H9 (cell line): ENCODE measurements at regions not wholly inside any gene's neighbourhood (a gene's known extent, or its start where the extent isn't known, plus 50 kb on each side); places are given as distances from the start of the nearest gene placed in this dataset.

Experiments used
- DNase-seq: peaks from one replicate; pipeline ENCODE4 v3.0.0-alpha.2; 2017
- H2AFZ ChIP-seq: one replicate; pipeline ENCODE4 v1.6.1; 2013; ENCODE audit warnings: mild to moderate bottlenecking, low read length, control low read depth, moderate library complexity
- H2AK5ac ChIP-seq: 2 replicates; pipeline ENCODE4 v1.6.1; 2013; ENCODE audit warnings: low read length, control low read depth, mixed read lengths; ENCODE audit not compliant: insufficient read length
- H2BK120ac ChIP-seq: one replicate; pipeline ENCODE4 v1.6.1; 2013; ENCODE audit warnings: low read depth, mild to moderate bottlenecking, low read length, control low read depth, inconsistent platforms; ENCODE audit not compliant: poor library complexity, severe bottlenecking
- H2BK12ac ChIP-seq: 2 replicates; pipeline ENCODE4 v1.6.1; 2013; ENCODE audit warnings: low read length, control low read depth, mixed read lengths, low read depth; ENCODE audit not compliant: insufficient read length
- H2BK15ac ChIP-seq: 2 replicates; pipeline ENCODE4 v1.6.1; 2013; ENCODE audit warnings: low read depth, low read length, control low read depth
- H2BK20ac ChIP-seq: one replicate; pipeline ENCODE4 v1.6.1; 2013; ENCODE audit warnings: low read depth, mild to moderate bottlenecking, low read length, control low read depth, inconsistent platforms; ENCODE audit not compliant: poor library complexity, severe bottlenecking
- H2BK5ac ChIP-seq: 2 replicates; pipeline ENCODE4 v1.6.1; 2013; ENCODE audit warnings: low read length, control low read depth, mixed read lengths; ENCODE audit not compliant: insufficient read length
- H3K14ac ChIP-seq: 2 replicates; pipeline ENCODE4 v1.6.1; 2013; ENCODE audit warnings: low read length, control low read depth; ENCODE audit not compliant: insufficient read depth
- H3K18ac ChIP-seq: 2 replicates; pipeline ENCODE4 v1.6.1; 2013; ENCODE audit warnings: low read depth, mild to moderate bottlenecking, mixed read lengths, low read length, control low read depth; ENCODE audit not compliant: insufficient read length
- H3K23ac ChIP-seq: 2 replicates; pipeline ENCODE4 v1.6.1; 2013; ENCODE audit warnings: low read length, control low read depth, mixed read lengths, low read depth; ENCODE audit not compliant: insufficient read length
- H3K23me2 ChIP-seq: 2 replicates; pipeline ENCODE4 v1.6.1; 2013; ENCODE audit warnings: low read depth, mild to moderate bottlenecking, mixed read lengths, low read length, control low read depth; ENCODE audit not compliant: insufficient read length, poor library complexity, severe bottlenecking
- H3K27ac ChIP-seq: 2 replicates; pipeline ENCODE4 v1.5.1; 2013; ENCODE audit warnings: low read length, control low read depth, mixed read lengths, low read depth; ENCODE audit not compliant: insufficient read length
- H3K27me3 ChIP-seq: 2 replicates; pipeline ENCODE4 v1.6.1; 2013; ENCODE audit warnings: low read length, control low read depth, inconsistent platforms; ENCODE audit not compliant: insufficient read depth
- H3K4ac ChIP-seq: 2 replicates; pipeline ENCODE4 v1.6.1; 2013; ENCODE audit warnings: low read depth, mild to moderate bottlenecking, control low read depth, inconsistent platforms, low read length, moderate library complexity
- H3K4me1 ChIP-seq: 2 replicates; pipeline ENCODE4 v1.6.1; 2013; ENCODE audit warnings: low read length, control low read depth, inconsistent platforms; ENCODE audit not compliant: insufficient read depth
- H3K4me2 ChIP-seq: 2 replicates; pipeline ENCODE4 v1.6.1; 2013; ENCODE audit warnings: low read length, control low read depth, mixed read lengths; ENCODE audit not compliant: insufficient read length, insufficient read depth
- H3K56ac ChIP-seq: 2 replicates; pipeline ENCODE4 v1.6.1; 2013; ENCODE audit warnings: low read depth, mild to moderate bottlenecking, mixed read lengths, low read length, control low read depth; ENCODE audit not compliant: insufficient read length
- H3K79me1 ChIP-seq: 2 replicates; pipeline ENCODE4 v1.6.1; 2013; ENCODE audit warnings: low read depth, mild to moderate bottlenecking, moderate library complexity, low read length, control low read depth, inconsistent platforms; ENCODE audit not compliant: insufficient read depth, poor library complexity, severe bottlenecking
- H3K79me2 ChIP-seq: 2 replicates; pipeline ENCODE4 v1.6.1; 2013; ENCODE audit warnings: low read length, control low read depth, inconsistent platforms; ENCODE audit not compliant: insufficient read depth
- H3K9ac ChIP-seq: 2 replicates; pipeline ENCODE4 v1.6.1; 2013; ENCODE audit warnings: low read length, control low read depth, mixed read lengths; ENCODE audit not compliant: insufficient read length; ENCODE audit errors: extremely low read depth
- H3K9me3 ChIP-seq: one replicate; pipeline ENCODE4 v1.6.1; 2013; ENCODE audit warnings: low read depth, low read length, inconsistent platforms; ENCODE audit not compliant: control insufficient read depth
- H3T11ph ChIP-seq: one replicate; pipeline ENCODE4 v1.6.1; 2013; ENCODE audit warnings: mild to moderate bottlenecking, low read length, control low read depth, inconsistent platforms
- H4K20me1 ChIP-seq: one replicate; pipeline ENCODE4 v1.6.1; 2013; ENCODE audit not compliant: control insufficient read depth, insufficient read length, insufficient read depth
- H4K5ac ChIP-seq: 2 replicates; pipeline ENCODE4 v1.6.1; 2013; ENCODE audit warnings: low read depth, mild to moderate bottlenecking, mixed read lengths, low read length, control low read depth; ENCODE audit not compliant: insufficient read length
- H4K8ac ChIP-seq: replicated peaks from 2 replicates; pipeline ENCODE4 v1.6.1; 2013; ENCODE audit warnings: low read length, control low read depth, mixed read lengths, low read depth; ENCODE audit not compliant: insufficient read length
- H4K91ac ChIP-seq: 2 replicates; pipeline ENCODE4 v1.6.1; 2013; ENCODE audit warnings: low read depth, mild to moderate bottlenecking, moderate library complexity, mixed read lengths, low read length, control low read depth; ENCODE audit not compliant: insufficient read length
- H3K27ac Mint-ChIP-seq, 3 experiments: 2 replicates in 2 of 3; 3 replicates in 1 of 3; pipeline ENCODE4 v1.8.0; 2020 to 2021; ENCODE audit warnings: mixed read lengths in 3 of 3, mild to moderate bottlenecking in 1 of 3, moderate library complexity in 1 of 3
- H3K27me3 Mint-ChIP-seq: 2 replicates; pipeline ENCODE4 v1.8.0; 2021; ENCODE audit warnings: low read depth, mild to moderate bottlenecking, moderate library complexity, mixed read lengths
- H3K36me3 Mint-ChIP-seq, 3 experiments: 2 replicates in 2 of 3; 3 replicates in 1 of 3; pipeline ENCODE4 v1.8.0; 2020 to 2021; ENCODE audit warnings: low read depth in 3 of 3, mixed read lengths in 3 of 3; ENCODE audit not compliant: insufficient read depth in 1 of 3
- H3K4me1 Mint-ChIP-seq, 2 experiments: 2 replicates each; pipeline ENCODE4 v1.8.0; 2020; ENCODE audit warnings: mixed read lengths in 2 of 2
- H3K4me3 Mint-ChIP-seq, 2 experiments: 2 replicates in 1 of 2; 3 replicates in 1 of 2; pipeline ENCODE4 v1.8.0; 2020 to 2021; ENCODE audit warnings: mild to moderate bottlenecking in 2 of 2, mixed read lengths in 2 of 2, moderate library complexity in 1 of 2
- H3K9me3 Mint-ChIP-seq, 2 experiments: 2 replicates in 1 of 2; 3 replicates in 1 of 2; pipeline ENCODE4 v1.8.0; 2020; ENCODE audit warnings: mild to moderate bottlenecking in 2 of 2, mixed read lengths in 2 of 2, moderate library complexity in 1 of 2
- WGBS: extraction: QIAGEN DNeasy Blood & Tissue Kit; methylation state at CpG from one replicate; pipeline ENCODE4 v1.1.7; 2013; ENCODE audit warnings: missing lambda C conversion rate, low lambda C conversion rate, mixed read lengths; ENCODE audit not compliant: insufficient read length; ENCODE audit errors: extremely low coverage; 5-methylcytosine and 5-hydroxymethylcytosine counted together
- TF ChIP-seq, protein P1 (sequence below): fragments of 200-600 bp; sonication (generic); conservative IDR thresholded peaks from 3 replicates; pipeline ENCODE4 v1.8.0; 2021; ENCODE audit warnings: antibody characterized with exemption, mild to moderate bottlenecking

DNA sequence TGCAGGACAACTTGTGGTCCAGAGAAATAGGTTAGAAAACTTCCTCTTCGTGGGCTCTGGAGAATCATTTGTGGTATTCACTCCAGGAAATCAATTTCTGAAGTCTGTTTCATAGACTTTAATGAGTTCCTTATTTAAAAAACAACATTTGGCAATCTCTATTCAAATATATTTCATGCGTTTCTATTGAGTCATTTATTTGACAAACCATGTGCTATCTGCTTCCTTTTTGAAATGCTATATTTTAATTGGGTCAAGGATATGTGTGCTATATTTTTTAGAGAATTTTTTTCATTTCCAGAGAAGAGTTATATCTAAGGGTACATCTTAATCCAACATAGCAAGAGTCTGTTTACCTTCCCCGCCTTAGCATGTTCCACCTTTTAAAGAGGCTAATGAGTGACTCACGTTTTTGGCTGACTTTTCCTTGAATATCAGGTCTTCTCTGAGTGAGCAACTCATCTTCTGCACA, 252.4 kb upstream of the EGLN3 start:
- Histone ChIP-seq H4K8ac (no peak overlapping the region), H3K9me3 (no peaks in the 10 kb centered on the region), H3K4me1 (no peaks in the 10 kb centered on the region), H3K56ac (no peak overlapping the region), H3K23me2 (no peaks in the 10 kb centered on the region), H2AFZ (no peak overlapping the region), H3K79me1 (no peaks in the 10 kb centered on the region), H3K9ac (no peak overlapping the region), H3K18ac (no peak overlapping the region), H3K27ac (no peak overlapping the region), H2BK15ac (no peak overlapping the region), H3K4ac (no peak overlapping the region), H2AK5ac (no peak overlapping the region), H2BK5ac (no peak overlapping the region), H3T11ph (no peak overlapping the region), H3K14ac (no peak overlapping the region), H4K20me1 (no peaks in the 10 kb centered on the region), H3K27me3 (no peaks in the 10 kb centered on the region), H2BK120ac (no peak overlapping the region), H2BK20ac (no peak overlapping the region), H4K91ac (no peak overlapping the region), H4K5ac (no peak overlapping the region), H3K79me2 (no peaks in the 10 kb centered on the region), H3K4me2 (no peak overlapping the region), H3K23ac (no peak overlapping the region), H2BK12ac (no peak overlapping the region)
- no peaks in the 10 kb centered on the region for H3K27me3 Mint-ChIP-seq
- no peaks in the 10 kb centered on the region for H3K4me1 Mint-ChIP-seq
- peaks cover 5 to 8% of the 10 kb centered on the region in 2 experiments; a peak in 4 of 5 replicates for H3K9me3 Mint-ChIP-seq
- WGBS: no CpG with 5 or more reads among the region's 4 CpGs
- no peak overlapping the region for H3K27ac Mint-ChIP-seq
- no peak overlapping the region for H3K4me3 Mint-ChIP-seq
- TF ChIP-seq, protein P1, sequence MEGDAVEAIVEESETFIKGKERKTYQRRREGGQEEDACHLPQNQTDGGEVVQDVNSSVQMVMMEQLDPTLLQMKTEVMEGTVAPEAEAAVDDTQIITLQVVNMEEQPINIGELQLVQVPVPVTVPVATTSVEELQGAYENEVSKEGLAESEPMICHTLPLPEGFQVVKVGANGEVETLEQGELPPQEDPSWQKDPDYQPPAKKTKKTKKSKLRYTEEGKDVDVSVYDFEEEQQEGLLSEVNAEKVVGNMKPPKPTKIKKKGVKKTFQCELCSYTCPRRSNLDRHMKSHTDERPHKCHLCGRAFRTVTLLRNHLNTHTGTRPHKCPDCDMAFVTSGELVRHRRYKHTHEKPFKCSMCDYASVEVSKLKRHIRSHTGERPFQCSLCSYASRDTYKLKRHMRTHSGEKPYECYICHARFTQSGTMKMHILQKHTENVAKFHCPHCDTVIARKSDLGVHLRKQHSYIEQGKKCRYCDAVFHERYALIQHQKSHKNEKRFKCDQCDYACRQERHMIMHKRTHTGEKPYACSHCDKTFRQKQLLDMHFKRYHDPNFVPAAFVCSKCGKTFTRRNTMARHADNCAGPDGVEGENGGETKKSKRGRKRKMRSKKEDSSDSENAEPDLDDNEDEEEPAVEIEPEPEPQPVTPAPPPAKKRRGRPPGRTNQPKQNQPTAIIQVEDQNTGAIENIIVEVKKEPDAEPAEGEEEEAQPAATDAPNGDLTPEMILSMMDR: no peak
- H3K36me3 Mint-ChIP-seq: peaks cover 0 to 7% (median 2%) of the 10 kb centered on the region in 3 experiments; a peak in 3 of 7 replicates
- no peak for DNase-seq
